HFF-Myc (cell line): ENCODE measurements at regions not wholly inside any gene's neighbourhood (a gene's known extent, or its start where the extent isn't known, plus 50 kb on each side); places are given as distances from the start of the nearest gene placed in this dataset.

Source experiments
- DNase-seq: peaks from one replicate; pipeline ENCODE4 v3.0.0-alpha.2; 2011; ENCODE audit warnings: low read depth; ENCODE audit errors: extremely low read depth
- H3K4me3 ChIP-seq: replicated peaks from 2 replicates; pipeline ENCODE4 v1.5.1; 2011; ENCODE audit warnings: low read depth, mild to moderate bottlenecking, control low read depth, low read length
- CTCF ChIP-seq: IDR thresholded peaks from 2 replicates; pipeline ENCODE4 v1.5.1; 2012; ENCODE audit warnings: mild to moderate bottlenecking, low read depth, low read length, control low read depth; ENCODE audit errors: missing control alignments

GRCh38 chrX:40931921-40932320, 153.3 kb upstream of the USP9X start:
- TF ChIP-seq CTCF = no peak
- no peak overlapping the region for H3K4me3 ChIP-seq
- DNase-seq = no peak

GRCh38 chrX:40933132-40933705, 152.0 kb upstream of the USP9X start:
- no peak for TF ChIP-seq CTCF
- no peak for DNase-seq
- H3K4me3 ChIP-seq = peak overlapping the region; percentile 20

- no peak for TF ChIP-seq CTCF
- no peak for DNase-seq
- H3K4me3 ChIP-seq = peak overlapping the region; percentile 20
Observed at GRCh38 chrX:40933706-40934425, 151.4 kb upstream of the USP9X start.

- no peak overlapping the region for H3K4me3 ChIP-seq
- no peak for TF ChIP-seq CTCF
- no peak for DNase-seq
Observed at GRCh38 chrX:40936827-40937226, 148.4 kb upstream of the USP9X start.

GRCh38 chrX:40938423-40938822, 146.8 kb upstream of the USP9X start:
- DNase-seq = no peak
- no peak for TF ChIP-seq CTCF

GRCh38 chrX:40943093-40943641, 142.1 kb upstream of the USP9X start:
- DNase-seq = no peak
- no peak for TF ChIP-seq CTCF
- H3K4me3 ChIP-seq = no peak overlapping the region

More at GRCh38 chrX:40938423-40938822, 146.8 kb upstream of the USP9X start:
- H3K4me3 ChIP-seq = no peak overlapping the region
